GM12892 (cell line): ENCODE measurements at regions not wholly inside any gene's neighbourhood (a gene's known extent, or its start where the extent isn't known, plus 50 kb on each side); places are given as distances from the start of the nearest gene placed in this dataset.

Experiments
- POLR2A ChIP-seq: IDR thresholded peaks from 2 replicates; pipeline ENCODE4 v1.6.1; 2011; ENCODE audit warnings: low read depth, low read length, control low read depth
- POLR2AphosphoS5 ChIP-seq: IDR thresholded peaks from 2 replicates; pipeline ENCODE4 v1.6.1; 2011; ENCODE audit warnings: low read depth, low read length, control low read depth
- TAF1 ChIP-seq: IDR thresholded peaks from 2 replicates; pipeline ENCODE4 v1.6.1; 2011; ENCODE audit warnings: low read depth, mild to moderate bottlenecking, control low read depth, low read length, borderline replicate concordance

GRCh38 chr1:80498673-80499072 lies 1302.1 kb upstream of the ADGRL2 start:
- no peak for TF ChIP-seq POLR2AphosphoS5
- TF ChIP-seq POLR2A: no peak
- TF ChIP-seq TAF1: no peak
